K562 (cell line): ENCODE measurements at regions not wholly inside any gene's neighbourhood (a gene's known extent, or its start where the extent isn't known, plus 50 kb on each side); places are given as distances from the start of the nearest gene placed in this dataset.

Experiments used
- ATAC-seq: fragments of 200-7000 bp; cut with Tn5 transposase; 3 replicates; pipeline ENCODE4 v1.9.1; 2020; ENCODE audit warnings: moderate library complexity
- BruUV-seq: library from RNA; stranded (reverse); fragments of 400-500 nt; replicated peaks from 2 replicates; lab custom pipeline; 2021; lab: Mats Ljungman, UMichigan
- CTCF ChIA-PET: fragments of 300-600 bp; formaldehyde crosslinking; extraction: SDS; loops from one replicate; lab custom pipeline; 2021; ENCODE audit warnings: low intra/inter-chr PET ratio; lab: Yijun Ruan, JAX
- POLR2A ChIA-PET: fragments of 300-600, 350-650 bp; sonication (Branson Sonifier 250); formaldehyde crosslinking; extraction: SDS; loops from one replicate; lab custom pipeline; 2021; ENCODE audit warnings: antibody characterized with exemption, inconsistent platforms; lab: Yijun Ruan, JAX
- DNase-seq, 4 experiments: peaks; one replicate each; pipeline versions ENCODE4 v3.0.0 to v3.0.0-alpha.2; 2011 to 2018; ENCODE audit warnings: low spot score in 3 of 4, mixed read lengths in 3 of 4; ENCODE audit errors: extremely low read depth in 1 of 4
- FAIRE-seq: peaks from 2 replicates; lab custom pipeline; 2011; peaks lifted over from hg19 to GRCh38; lab: Jason Lieb, UNC
- H2AFZ ChIP-seq: 2 replicates; pipeline ENCODE4 v1.6.0; 2011; ENCODE audit warnings: low read depth, low read length, control low read depth, inconsistent platforms
- H3K27ac ChIP-seq: fragments of 200-600 bp; 3 replicates; pipeline ENCODE4 v1.8.0; 2011; ENCODE audit warnings: low read depth, mild to moderate bottlenecking, control low read depth, inconsistent platforms, low read length, moderate library complexity, mixed read lengths; ENCODE audit errors: extremely low read depth
- H3K27me3 ChIP-seq, 2 experiments: fragments of 300-600 bp in 1 of 2; 2 replicates in 1 of 2; 3 replicates in 1 of 2; pipeline versions ENCODE4 v1.6.0 to v1.8.0; 2011; ENCODE audit warnings: inconsistent platforms in 2 of 2, low read length in 2 of 2, mild to moderate bottlenecking in 1 of 2, mixed read lengths in 1 of 2, moderate library complexity in 1 of 2; ENCODE audit not compliant: control insufficient read depth in 2 of 2, insufficient read depth in 2 of 2
- H3K36me3 ChIP-seq: fragments of 300-600 bp; 3 replicates; pipeline ENCODE4 v1.8.0; 2011; ENCODE audit warnings: mild to moderate bottlenecking, low read length, inconsistent platforms; ENCODE audit not compliant: control insufficient read depth, insufficient read depth
- H3K4me1 ChIP-seq, 2 experiments: fragments of 200-600 bp in 1 of 2; replicated peaks in 1 of 2; 2 replicates in 1 of 2; 3 replicates in 1 of 2; pipeline versions ENCODE4 v1.5.1 to v1.8.0; 2011; ENCODE audit warnings: inconsistent platforms in 2 of 2, low read length in 2 of 2, mild to moderate bottlenecking in 1 of 2, mixed read lengths in 1 of 2, moderate library complexity in 1 of 2; ENCODE audit not compliant: control insufficient read depth in 2 of 2, insufficient read depth in 2 of 2
- H3K4me2 ChIP-seq: 2 replicates; pipeline ENCODE4 v1.6.1; 2011; ENCODE audit warnings: low read length, control low read depth, inconsistent platforms, mixed read lengths; ENCODE audit not compliant: insufficient read depth
- H3K4me3 ChIP-seq: fragments of 200-600 bp; sonication (generic), shearing (Covaris generic); 2 replicates; pipeline ENCODE4 v1.5.1; 2016; ENCODE audit warnings: control low read depth, inconsistent platforms
- H3K79me2 ChIP-seq: fragments of 200-600 bp; 3 replicates; pipeline ENCODE4 v1.8.0; 2011; ENCODE audit warnings: low read length, inconsistent platforms; ENCODE audit not compliant: control insufficient read depth, insufficient read depth
- H3K9ac ChIP-seq, 2 experiments: 2 replicates each; pipeline versions ENCODE4 v1.6.0 to v1.6.1; 2011; ENCODE audit warnings: low read depth in 2 of 2, low read length in 2 of 2, control low read depth in 1 of 2, inconsistent platforms in 1 of 2, mild to moderate bottlenecking in 1 of 2, mixed read lengths in 1 of 2; ENCODE audit not compliant: insufficient read depth in 1 of 2
- H3K9me1 ChIP-seq: one replicate; pipeline ENCODE4 v1.6.0; 2011; ENCODE audit warnings: inconsistent platforms, mild to moderate bottlenecking, low read length, moderate library complexity; ENCODE audit not compliant: control insufficient read depth, insufficient read depth
- H3K9me3 ChIP-seq: replicated peaks from 2 replicates; pipeline ENCODE4 v1.5.1; 2011; ENCODE audit warnings: low read depth, low read length, inconsistent platforms; ENCODE audit not compliant: control insufficient read depth, insufficient read depth
- H4K20me1 ChIP-seq: replicated peaks from 2 replicates; pipeline ENCODE4 v1.6.1; 2011; ENCODE audit warnings: low read length, inconsistent platforms, mixed read lengths; ENCODE audit not compliant: control insufficient read depth, insufficient read depth
- DNMT1 ChIP-seq: fragments of 450-650 bp; IDR thresholded peaks from 2 replicates; pipeline ENCODE4 v1.6.1; 2016; ENCODE audit warnings: antibody characterized with exemption, mild to moderate bottlenecking
- FOXK1 ChIP-seq: sonication (generic); formaldehyde crosslinking; IDR thresholded peaks from 2 replicates; pipeline ENCODE4 v1.8.0; 2022; ENCODE audit warnings: missing genetic modification reagents, mild to moderate bottlenecking, borderline replicate concordance
- NONO ChIP-seq, 2 experiments: fragments of 200-400 bp in 1 of 2; fragments of 450-650 bp in 1 of 2; formaldehyde crosslinking in 1 of 2; IDR thresholded peaks; 2 replicates each; pipeline ENCODE4 v1.6.1; 2017; ENCODE audit warnings: low read depth in 2 of 2, mild to moderate bottlenecking in 2 of 2, moderate library complexity in 2 of 2, low read length in 1 of 2
- NR2C2 ChIP-seq, 2 experiments: fragments of 200-800 bp in 1 of 2; sonication (Bioruptor generic) in 1 of 2; sonication (generic) in 1 of 2; formaldehyde crosslinking in 1 of 2; IDR thresholded peaks; 2 replicates each; pipeline versions ENCODE4 v1.6.1 to v1.8.0; 2016 to 2022; ENCODE audit warnings: mild to moderate bottlenecking in 1 of 2, missing compliant biosample characterization in 1 of 2, missing genetic modification characterization in 1 of 2, missing genetic modification reagents in 1 of 2
- TBL1XR1 ChIP-seq, 2 experiments: IDR thresholded peaks; 2 replicates each; pipeline ENCODE4 v1.6.1; 2012; ENCODE audit warnings: improper control_type of control experiment in 2 of 2, low read length in 2 of 2, mild to moderate bottlenecking in 1 of 2
- THRAP3 ChIP-seq: fragments of 450-650 bp; IDR thresholded peaks from 2 replicates; pipeline ENCODE4 v1.6.1; 2016; ENCODE audit warnings: mild to moderate bottlenecking, inconsistent platforms, borderline replicate concordance
- WGBS: fragments of 100-300 bp; shearing (Covaris generic); methylation state at CpG from one replicate; pipeline ENCODE4 v1.1.6; 2016; ENCODE audit warnings: low coverage, mixed read lengths; ENCODE audit not compliant: insufficient coverage; ENCODE audit errors: missing lambda C conversion rate; 5-methylcytosine and 5-hydroxymethylcytosine counted together
- in situ Hi-C: fragments of 300-500 bp; cut with MboI; formaldehyde crosslinking; loops from 4 replicates; pipeline ENCODE4 v1.15.0; 2018; ENCODE audit warnings: inconsistent platforms, mixed read lengths
- intact Hi-C: fragments of 100-400 bp; cut with micrococcal nuclease; formaldehyde crosslinking; loops from 2 replicates; pipeline ENCODE4 v1.14.2; 2022
- TF ChIP-seq, protein P1 (sequence below): fragments of 250-450 bp; sonication (Bioruptor Pico); IDR thresholded peaks from 2 replicates; pipeline ENCODE4 v1.5.0; 2020; ENCODE audit warnings: mild to moderate bottlenecking
- TF ChIP-seq, protein P2 (sequence below): IDR thresholded peaks from 2 replicates; pipeline ENCODE4 v1.6.1; 2012; ENCODE audit warnings: low read depth, low read length, improper control_type of control experiment, borderline replicate concordance
- TF ChIP-seq, protein P3 (sequence below): sonication (generic); formaldehyde crosslinking; IDR thresholded peaks from 2 replicates; pipeline ENCODE4 v1.8.0; 2023; ENCODE audit warnings: mild to moderate bottlenecking, missing genetic modification reagents

DNA sequence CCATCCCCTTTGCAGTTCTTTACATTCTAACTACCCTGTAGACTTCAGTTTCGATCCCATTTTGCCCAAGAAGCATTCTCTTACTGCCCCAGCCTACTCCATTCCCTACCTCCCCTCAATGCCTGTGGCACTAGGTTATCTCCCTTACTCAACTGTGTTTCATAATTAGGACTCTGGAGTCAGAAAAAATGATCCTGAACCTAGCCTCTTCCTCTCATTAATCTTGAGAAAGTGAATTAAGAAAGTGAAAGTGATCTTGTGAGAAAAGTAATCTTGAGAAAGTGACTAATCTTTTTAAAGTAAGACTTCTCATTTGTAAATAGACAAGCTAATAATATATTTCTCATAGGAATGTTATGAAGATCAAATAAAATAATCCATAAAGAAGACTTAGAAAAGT, 444.0 kb upstream of the TRPC7 start:
- in situ Hi-C loops = no loop called here
- no peaks in the 10 kb centered on the region for H3K9me3 ChIP-seq
- no peaks in the 10 kb centered on the region for H3K27me3 ChIP-seq
- intact Hi-C loops = no loop called here
- CTCF ChIA-PET = no interaction called here
- H3K4me3 ChIP-seq = no peak overlapping the region
- no peak for ATAC-seq
- no peak overlapping the region for H3K4me2 ChIP-seq
- no peaks in the 10 kb centered on the region; the same call in 1 of the 2 replicates for H4K20me1 ChIP-seq
- no peaks in the 10 kb centered on the region for H3K9me1 ChIP-seq
- no peak for TF ChIP-seq DNMT1
- no peak for TF ChIP-seq TBL1XR1 (IDR thresholded peaks at IDR 0.05; ENCODE audit: low read length in 2 of 2)
- no peak for TF ChIP-seq FOXK1 (CRISPR knock-in tag)
- TF ChIP-seq, all 486 proteins: peak for 0
- DNase-seq = no peak
- Histone ChIP-seq H2AFZ (no peak overlapping the region), H3K9ac (no peak overlapping the region), H3K79me2 (no peaks in the 10 kb centered on the region), H3K36me3 (no peaks in the 10 kb centered on the region), H3K27ac (no peak overlapping the region), H3K4me1 (no peaks in the 10 kb centered on the region)
- BruUV-seq = no TSS peak
- no peak for FAIRE-seq
- 0% methylated on average over 1 of the region's 1 CpG for WGBS
- POLR2A ChIA-PET = no interaction called here

DNA sequence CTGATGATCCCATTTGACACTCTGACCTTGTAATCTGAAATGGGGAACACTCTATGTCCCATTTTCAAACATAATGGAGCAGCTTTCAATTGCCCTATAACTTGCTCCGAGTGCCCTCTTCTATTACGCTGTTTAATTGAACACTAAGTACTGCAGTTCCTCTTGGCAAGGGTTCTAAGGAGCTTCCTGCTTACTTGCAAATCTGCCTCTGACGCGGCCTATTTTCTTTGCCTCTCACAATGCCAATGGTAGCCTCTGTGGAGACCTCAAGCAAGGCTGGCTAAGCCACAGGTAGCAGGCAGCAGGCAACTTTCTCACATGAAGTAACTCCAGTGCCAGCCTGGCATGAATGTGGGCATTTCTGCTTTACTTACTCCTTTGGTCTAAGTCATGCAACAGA, 443.4 kb upstream of the TRPC7 start:
- intact Hi-C loops = no loop called here
- FAIRE-seq (no peak), DNase-seq (no peak), ATAC-seq (no peak)
- BruUV-seq = no TSS peak
- POLR2A ChIA-PET = no interaction called here
- Histone ChIP-seq H3K79me2 (no peaks in the 10 kb centered on the region), H3K4me2 (no peak overlapping the region), H3K9me3 (no peaks in the 10 kb centered on the region), H3K4me3 (no peak overlapping the region), H3K27me3 (no peaks in the 10 kb centered on the region), H3K4me1 (no peaks in the 10 kb centered on the region), H3K9me1 (no peaks in the 10 kb centered on the region), H3K27ac (no peak overlapping the region), H3K9ac (no peak overlapping the region), H3K36me3 (no peaks in the 10 kb centered on the region), H4K20me1 (no peaks in the 10 kb centered on the region; the same call in 1 of the 2 replicates), H2AFZ (no peak overlapping the region)
- 0% methylated on average over 4 of the region's 4 CpGs for WGBS
- CTCF ChIA-PET = no interaction called here
- in situ Hi-C loops = no loop called here
- TF ChIP-seq NR2C2 (CRISPR knock-in tag; IDR thresholded peaks at IDR 0.05) (no peak), NR2C2 (tag; IDR thresholded peaks at IDR 0.05) (no peak), NONO (IDR thresholded peaks at IDR 0.05; ENCODE audit: low read depth in 2 of 2, low read length in 1 of 2) (no peak), THRAP3 (no peak)
- TF ChIP-seq, protein P1, sequence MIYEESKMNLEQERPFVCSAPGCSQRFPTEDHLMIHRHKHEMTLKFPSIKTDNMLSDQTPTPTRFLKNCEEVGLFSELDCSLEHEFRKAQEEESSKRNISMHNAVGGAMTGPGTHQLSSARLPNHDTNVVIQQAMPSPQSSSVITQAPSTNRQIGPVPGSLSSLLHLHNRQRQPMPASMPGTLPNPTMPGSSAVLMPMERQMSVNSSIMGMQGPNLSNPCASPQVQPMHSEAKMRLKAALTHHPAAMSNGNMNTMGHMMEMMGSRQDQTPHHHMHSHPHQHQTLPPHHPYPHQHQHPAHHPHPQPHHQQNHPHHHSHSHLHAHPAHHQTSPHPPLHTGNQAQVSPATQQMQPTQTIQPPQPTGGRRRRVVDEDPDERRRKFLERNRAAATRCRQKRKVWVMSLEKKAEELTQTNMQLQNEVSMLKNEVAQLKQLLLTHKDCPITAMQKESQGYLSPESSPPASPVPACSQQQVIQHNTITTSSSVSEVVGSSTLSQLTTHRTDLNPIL (CRISPR knock-in tag) = no peak
- TF ChIP-seq, protein P2, sequence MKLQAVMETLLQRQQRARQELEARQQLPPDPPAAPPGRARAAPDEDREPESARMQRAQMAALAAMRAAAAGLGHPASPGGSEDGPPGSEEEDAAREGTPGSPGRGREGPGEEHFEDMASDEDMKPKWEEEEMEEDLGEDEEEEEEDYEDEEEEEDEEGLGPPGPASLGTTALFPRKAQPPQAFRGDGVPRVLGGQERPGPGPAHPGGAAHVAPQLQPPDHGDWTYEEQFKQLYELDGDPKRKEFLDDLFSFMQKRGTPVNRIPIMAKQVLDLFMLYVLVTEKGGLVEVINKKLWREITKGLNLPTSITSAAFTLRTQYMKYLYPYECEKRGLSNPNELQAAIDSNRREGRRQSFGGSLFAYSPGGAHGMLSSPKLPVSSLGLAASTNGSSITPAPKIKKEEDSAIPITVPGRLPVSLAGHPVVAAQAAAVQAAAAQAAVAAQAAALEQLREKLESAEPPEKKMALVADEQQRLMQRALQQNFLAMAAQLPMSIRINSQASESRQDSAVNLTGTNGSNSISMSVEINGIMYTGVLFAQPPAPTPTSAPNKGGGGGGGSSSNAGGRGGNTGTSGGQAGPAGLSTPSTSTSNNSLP = no peak
- TF ChIP-seq, protein P3, sequence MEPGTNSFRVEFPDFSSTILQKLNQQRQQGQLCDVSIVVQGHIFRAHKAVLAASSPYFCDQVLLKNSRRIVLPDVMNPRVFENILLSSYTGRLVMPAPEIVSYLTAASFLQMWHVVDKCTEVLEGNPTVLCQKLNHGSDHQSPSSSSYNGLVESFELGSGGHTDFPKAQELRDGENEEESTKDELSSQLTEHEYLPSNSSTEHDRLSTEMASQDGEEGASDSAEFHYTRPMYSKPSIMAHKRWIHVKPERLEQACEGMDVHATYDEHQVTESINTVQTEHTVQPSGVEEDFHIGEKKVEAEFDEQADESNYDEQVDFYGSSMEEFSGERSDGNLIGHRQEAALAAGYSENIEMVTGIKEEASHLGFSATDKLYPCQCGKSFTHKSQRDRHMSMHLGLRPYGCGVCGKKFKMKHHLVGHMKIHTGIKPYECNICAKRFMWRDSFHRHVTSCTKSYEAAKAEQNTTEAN (CRISPR knock-in tag) = no peak
